ENCODE measurements at regions not wholly inside any gene's neighbourhood (a gene's known extent, or its start where the extent isn't known, plus 50 kb on each side); places are given as distances from the start of the nearest gene placed in this dataset.
A peak's percentile ranks its signal among the peaks of the same experiment; 100 is the strongest.

GRCh38 chr20:60361761-60362395 lies 403.7 kb downstream of the CDH26 start:
- no peak for TF ChIP-seq CTCF (conservative IDR thresholded peaks at IDR 0.05; ENCODE audit: low read depth, low read length)

GRCh38 chr20:60362531-60362930 lies 404.3 kb downstream of the CDH26 start:
- no peak for DNase-seq (ENCODE audit: low read depth)
- H3K4me3 ChIP-seq (ENCODE audit: low read depth, low read length) = no peak overlapping the region
- no peak for TF ChIP-seq CTCF (conservative IDR thresholded peaks at IDR 0.05; ENCODE audit: low read depth, low read length)

More at GRCh38 chr20:60361761-60362395, 403.7 kb downstream of the CDH26 start:
- no peak overlapping the region for H3K4me3 ChIP-seq (ENCODE audit: low read depth, low read length)
- DNase-seq (ENCODE audit: low read depth) = no peak

- no peak for TF ChIP-seq CTCF (conservative IDR thresholded peaks at IDR 0.05; ENCODE audit: low read depth, low read length)
- DNase-seq (ENCODE audit: low read depth) = no peak
- no peak overlapping the region for H3K4me3 ChIP-seq (ENCODE audit: low read depth, low read length)
These were observed 405.5 kb downstream of the CDH26 start for GRCh38 chr20:60363698-60364097.

- peak; percentile 3 for TF ChIP-seq CTCF (conservative IDR thresholded peaks at IDR 0.05; ENCODE audit: low read depth, low read length)
- H3K4me3 ChIP-seq (ENCODE audit: low read depth, low read length) = no peak overlapping the region
- DNase-seq (ENCODE audit: low read depth) = no peak
These were observed 406.9 kb downstream of the CDH26 start for GRCh38 chr20:60365064-60365666.

- no peak for TF ChIP-seq CTCF (conservative IDR thresholded peaks at IDR 0.05; ENCODE audit: low read depth, low read length)
- DNase-seq (ENCODE audit: low read depth) = no peak
- H3K4me3 ChIP-seq (ENCODE audit: low read depth, low read length) = no peak overlapping the region
These were observed 407.7 kb downstream of the CDH26 start for GRCh38 chr20:60365882-60366281.

GRCh38 chr20:60371384-60371783 lies 413.2 kb downstream of the CDH26 start:
- no peak overlapping the region for H3K4me3 ChIP-seq (ENCODE audit: low read depth, low read length)
- no peak for DNase-seq (ENCODE audit: low read depth)
- TF ChIP-seq CTCF (conservative IDR thresholded peaks at IDR 0.05; ENCODE audit: low read depth, low read length) = no peak

- no peak for DNase-seq (ENCODE audit: low read depth)
- no peak for TF ChIP-seq CTCF (conservative IDR thresholded peaks at IDR 0.05; ENCODE audit: low read depth, low read length)
- H3K4me3 ChIP-seq (ENCODE audit: low read depth, low read length) = no peak overlapping the region
These were observed 414.1 kb downstream of the CDH26 start for GRCh38 chr20:60372275-60372674.
